GM23338 (cell line): ENCODE measurements at regions not wholly inside any gene's neighbourhood (a gene's known extent, or its start where the extent isn't known, plus 50 kb on each side); places are given as distances from the start of the nearest gene placed in this dataset.

Experiments
- ATAC-seq: fragments of 200-7000 bp; cut with Tn5 transposase; 3 replicates; pipeline ENCODE4 v1.9.1; 2020
- DNase-seq: peaks from one replicate; pipeline ENCODE4 v3.0.0-alpha.2; 2015; ENCODE audit warnings: low spot score
- H2AFZ ChIP-seq: fragments of 200-600 bp; sonication (generic); 2 replicates; pipeline ENCODE4 v1.8.0; 2016; ENCODE audit warnings: antibody characterized with exemption, mild to moderate bottlenecking, moderate library complexity
- H3F3A ChIP-seq: fragments of 200-600 bp; sonication (generic); replicated peaks from 2 replicates; pipeline ENCODE4 v1.8.0; 2017; ENCODE audit warnings: antibody characterized with exemption, mixed run types, low read depth
- H3K27ac ChIP-seq: fragments of 200-600 bp; sonication (generic); 2 replicates; pipeline ENCODE4 v1.6.1; 2016; ENCODE audit warnings: low read depth
- H3K27me3 ChIP-seq: fragments of 200-600 bp; sonication (generic); 2 replicates; pipeline ENCODE4 v1.8.0; 2016; ENCODE audit warnings: mild to moderate bottlenecking, mixed run types, moderate library complexity; ENCODE audit not compliant: insufficient read depth
- H3K36me3 ChIP-seq: fragments of 200-600 bp; sonication (generic); 2 replicates; pipeline ENCODE4 v1.8.0; 2016; ENCODE audit warnings: mild to moderate bottlenecking; ENCODE audit not compliant: insufficient read depth
- H3K4me1 ChIP-seq: fragments of 200-600 bp; sonication (generic); 2 replicates; pipeline ENCODE4 v1.8.0; 2016; ENCODE audit warnings: mild to moderate bottlenecking, moderate library complexity; ENCODE audit not compliant: insufficient read depth
- H3K4me2 ChIP-seq: fragments of 200-600 bp; sonication (generic); 2 replicates; pipeline ENCODE4 v1.7.1; 2017; ENCODE audit warnings: mixed run types
- H3K4me3 ChIP-seq: fragments of 200-600 bp; sonication (generic); 2 replicates; pipeline ENCODE4 v1.6.1; 2016; ENCODE audit warnings: mixed run types
- H3K79me2 ChIP-seq: fragments of 200-600 bp; sonication (generic); replicated peaks from 2 replicates; pipeline ENCODE4 v1.8.0; 2017; ENCODE audit warnings: mild to moderate bottlenecking; ENCODE audit not compliant: insufficient read depth
- H3K9me2 ChIP-seq: fragments of 200-600 bp; sonication (generic); 2 replicates; pipeline ENCODE4 v1.8.0; 2017; ENCODE audit not compliant: insufficient read depth
- H4K20me1 ChIP-seq: fragments of 200-600 bp; sonication (generic); replicated peaks from 2 replicates; pipeline ENCODE4 v1.8.0; 2017; ENCODE audit warnings: mild to moderate bottlenecking; ENCODE audit not compliant: insufficient read depth
- H3K27ac Mint-ChIP-seq: 2 replicates; pipeline ENCODE4 v1.8.0; 2020; ENCODE audit warnings: inconsistent platforms, mild to moderate bottlenecking, moderate library complexity, mixed read lengths
- H3K27me3 Mint-ChIP-seq: 3 replicates; pipeline ENCODE4 v1.8.0; 2022; ENCODE audit warnings: low read depth, mild to moderate bottlenecking, moderate library complexity, mixed read lengths, inconsistent platforms; ENCODE audit not compliant: insufficient read depth, poor library complexity
- H3K36me3 Mint-ChIP-seq: 3 replicates; pipeline ENCODE4 v1.8.0; 2021; ENCODE audit warnings: low read depth, mild to moderate bottlenecking, inconsistent platforms, moderate library complexity, mixed read lengths
- H3K4me1 Mint-ChIP-seq: 3 replicates; pipeline ENCODE4 v1.8.0; 2020; ENCODE audit warnings: mild to moderate bottlenecking, inconsistent platforms, mixed read lengths
- H3K4me3 Mint-ChIP-seq: 3 replicates; pipeline ENCODE4 v1.8.0; 2021; ENCODE audit warnings: moderate library complexity, mild to moderate bottlenecking, inconsistent platforms, mixed read lengths
- H3K9me3 Mint-ChIP-seq: 3 replicates; pipeline ENCODE4 v1.8.0; 2020; ENCODE audit warnings: moderate library complexity, mild to moderate bottlenecking, inconsistent platforms, mixed read lengths
- CREB1 ChIP-seq: fragments of 250-450 bp; sonication (Bioruptor Pico); IDR thresholded peaks from 2 replicates; pipeline ENCODE4 v1.5.0; 2020; ENCODE audit warnings: low read depth, mild to moderate bottlenecking, moderate library complexity
- CTCF ChIP-seq, 2 experiments: fragments of 200-600 bp in 1 of 2; sonication (generic) in 1 of 2; conservative IDR thresholded peaks; 2 replicates each; pipeline versions ENCODE4 v1.5.1 to v1.6.1; 2016 to 2017; ENCODE audit warnings: antibody characterized with exemption in 2 of 2, low read depth in 2 of 2, mild to moderate bottlenecking in 2 of 2, moderate library complexity in 1 of 2
- ETS1 ChIP-seq: IDR thresholded peaks from 2 replicates; pipeline ENCODE4 v1.6.1; 2016; ENCODE audit warnings: antibody characterized with exemption
- EZH2 ChIP-seq: fragments of 200-600 bp; sonication (generic); IDR thresholded peaks from one replicate; pipeline ENCODE4 v1.8.0; 2017; ENCODE audit warnings: antibody characterized with exemption, mild to moderate bottlenecking, low read depth; ENCODE audit not compliant: unreplicated experiment
- EZH2phosphoT487 ChIP-seq: fragments of 200-600 bp; sonication (generic); IDR thresholded peaks from one replicate; pipeline ENCODE4 v1.8.1; 2018; ENCODE audit warnings: antibody characterized with exemption; ENCODE audit not compliant: unreplicated experiment
- JUNB ChIP-seq: IDR thresholded peaks from one replicate; pipeline ENCODE4 v1.6.1; 2016; ENCODE audit warnings: antibody characterized with exemption; ENCODE audit not compliant: unreplicated experiment
- NANOG ChIP-seq: IDR thresholded peaks from 2 replicates; pipeline ENCODE4 v1.6.1; 2016; ENCODE audit warnings: antibody characterized with exemption, borderline replicate concordance
- POLR2AphosphoS5 ChIP-seq: IDR thresholded peaks from 2 replicates; pipeline ENCODE4 v1.6.1; 2016; ENCODE audit warnings: antibody characterized with exemption, low read depth
- REST ChIP-seq: IDR thresholded peaks from one replicate; pipeline ENCODE4 v1.6.1; 2018; ENCODE audit warnings: antibody characterized with exemption; ENCODE audit not compliant: unreplicated experiment
- STAT1 ChIP-seq: IDR thresholded peaks from one replicate; pipeline ENCODE4 v1.6.1; 2016; ENCODE audit warnings: antibody characterized with exemption; ENCODE audit not compliant: unreplicated experiment
- ZNF114 ChIP-seq: fragments of 250-450 bp; sonication (Bioruptor Pico); IDR thresholded peaks from 2 replicates; pipeline ENCODE4 v1.5.0; 2020; ENCODE audit warnings: mild to moderate bottlenecking, moderate library complexity
- ZNF331 ChIP-seq: fragments of 250-450 bp; sonication (Bioruptor Pico); IDR thresholded peaks from 2 replicates; pipeline ENCODE4 v1.5.0; 2020; ENCODE audit warnings: low read depth, mild to moderate bottlenecking, moderate library complexity
- ZNF462 ChIP-seq: fragments of 250-450 bp; sonication (Bioruptor Pico); IDR thresholded peaks from 2 replicates; pipeline ENCODE4 v1.5.0; 2020; ENCODE audit warnings: mild to moderate bottlenecking, moderate library complexity

GRCh38 chr15:79635897-79636561 is 203.9 kb downstream of the MINAR1 start:
- Histone ChIP-seq H3K4me3 (no peak overlapping the region), H4K20me1 (no peaks in the 10 kb centered on the region), H3K9me2 (no peaks in the 10 kb centered on the region), H2AFZ (no peak overlapping the region), H3K4me2 (no peak overlapping the region), H3K4me1 (no peaks in the 10 kb centered on the region), H3K27me3 (no peaks in the 10 kb centered on the region), H3K79me2 (no peaks in the 10 kb centered on the region), H3K27ac (no peak overlapping the region), H3K36me3 (no peaks in the 10 kb centered on the region; the same call in 1 of the 2 replicates), H3F3A (no peaks in the 10 kb centered on the region)
- ATAC-seq (no peak), DNase-seq (no peak)
- Mint-ChIP-seq H3K9me3 (no peaks in the 10 kb centered on the region; the same call in 2 of the 3 replicates), H3K4me1 (peaks cover 10% of the 10 kb centered on the region), H3K4me3 (no peak overlapping the region), H3K27ac (no peak overlapping the region), H3K36me3 (no peaks in the 10 kb centered on the region), H3K27me3 (no peaks in the 10 kb centered on the region)
- TF ChIP-seq EZH2 (no peak), ZNF331 (CRISPR knock-in tag) (no peak), ZNF114 (CRISPR knock-in tag) (no peak), EZH2phosphoT487 (no peak), ETS1 (no peak), JUNB (no peak), STAT1 (no peak), POLR2AphosphoS5 (no peak), ZNF462 (no peak), CREB1 (no peak), CTCF (conservative IDR thresholded peaks at IDR 0.05; ENCODE audit: low read depth in 2 of 2) (no peak), NANOG (no peak), REST (no peak)
